Fibroblast of lung (primary cell): ENCODE measurements at regions not wholly inside any gene's neighbourhood (a gene's known extent, or its start where the extent isn't known, plus 50 kb on each side); places are given as distances from the start of the nearest gene placed in this dataset.

Source experiments
- DNase-seq, 2 donors: peaks; one replicate each; pipeline versions ENCODE4 v3.0.0 to v3.0.0-alpha.2; 2010; ENCODE audit warnings: low read depth in 2 of 2
- H2AFZ ChIP-seq: 2 replicates; pipeline ENCODE4 v1.5.1; 2012; ENCODE audit warnings: low read length, control low read depth, inconsistent platforms
- H3K27ac ChIP-seq: 2 replicates; pipeline ENCODE4 v1.5.1; 2011; ENCODE audit warnings: low read length, control low read depth; ENCODE audit not compliant: insufficient read depth
- H3K27me3 ChIP-seq: 2 replicates; pipeline ENCODE4 v1.5.1; 2011; ENCODE audit warnings: mild to moderate bottlenecking, low read length; ENCODE audit not compliant: control insufficient read depth, insufficient read depth
- H3K36me3 ChIP-seq: 2 replicates; pipeline ENCODE4 v1.5.1; 2011; ENCODE audit warnings: low read length; ENCODE audit not compliant: control insufficient read depth, insufficient read depth
- H3K4me1 ChIP-seq: 2 replicates; pipeline ENCODE4 v1.5.1; 2011; ENCODE audit warnings: low read length; ENCODE audit not compliant: control insufficient read depth, insufficient read depth; ENCODE audit errors: extremely low read depth
- H3K4me2 ChIP-seq: 2 replicates; pipeline ENCODE4 v1.5.1; 2011; ENCODE audit warnings: low read length, control low read depth; ENCODE audit not compliant: insufficient read depth; ENCODE audit errors: extremely low read depth
- H3K4me3 ChIP-seq, 4 experiments: fragments of 200-600 bp in 1 of 4; sonication (generic) in 1 of 4; replicated peaks in 1 of 4; 2 replicates each; pipeline ENCODE4 v1.5.1; 2011 to 2016; ENCODE audit warnings: low read length in 4 of 4, low read depth in 3 of 4, mild to moderate bottlenecking in 3 of 4, control low read depth in 2 of 4, inconsistent platforms in 1 of 4, mixed read lengths in 1 of 4; ENCODE audit not compliant: insufficient read depth in 1 of 4; ENCODE audit errors: control extremely low read depth in 1 of 4
- H3K79me2 ChIP-seq: 2 replicates; pipeline ENCODE4 v1.5.1; 2012; ENCODE audit warnings: mild to moderate bottlenecking, low read length, inconsistent platforms; ENCODE audit not compliant: control insufficient read depth, insufficient read depth
- H3K9ac ChIP-seq: 2 replicates; pipeline ENCODE4 v1.5.1; 2011; ENCODE audit warnings: mild to moderate bottlenecking, low read length, control low read depth; ENCODE audit not compliant: insufficient read depth
- H3K9me3 ChIP-seq: 2 replicates; pipeline ENCODE4 v1.5.1; 2012; ENCODE audit warnings: low read depth, low read length; ENCODE audit not compliant: control insufficient read depth, insufficient read depth
- H4K20me1 ChIP-seq: 2 replicates; pipeline ENCODE4 v1.5.1; 2011; ENCODE audit warnings: low read length; ENCODE audit not compliant: control insufficient read depth, insufficient read depth; ENCODE audit errors: extremely low read depth
- EZH2 ChIP-seq: IDR thresholded peaks from 2 replicates; pipeline ENCODE4 v1.5.1; 2012; ENCODE audit warnings: low read length, control low read depth, mild to moderate bottlenecking; ENCODE audit errors: missing control alignments
- TF ChIP-seq, protein P1 (sequence below), 2 donors: IDR thresholded peaks in 1 of 2; conservative IDR thresholded peaks in 1 of 2; 1 replicate in 1 of 2; 2 replicates in 1 of 2; pipeline ENCODE4 v1.5.1; 2011 to 2012; ENCODE audit warnings: low read length in 2 of 2, control low read depth in 1 of 2, inconsistent platforms in 1 of 2, low read depth in 1 of 2, mild to moderate bottlenecking in 1 of 2

DNA sequence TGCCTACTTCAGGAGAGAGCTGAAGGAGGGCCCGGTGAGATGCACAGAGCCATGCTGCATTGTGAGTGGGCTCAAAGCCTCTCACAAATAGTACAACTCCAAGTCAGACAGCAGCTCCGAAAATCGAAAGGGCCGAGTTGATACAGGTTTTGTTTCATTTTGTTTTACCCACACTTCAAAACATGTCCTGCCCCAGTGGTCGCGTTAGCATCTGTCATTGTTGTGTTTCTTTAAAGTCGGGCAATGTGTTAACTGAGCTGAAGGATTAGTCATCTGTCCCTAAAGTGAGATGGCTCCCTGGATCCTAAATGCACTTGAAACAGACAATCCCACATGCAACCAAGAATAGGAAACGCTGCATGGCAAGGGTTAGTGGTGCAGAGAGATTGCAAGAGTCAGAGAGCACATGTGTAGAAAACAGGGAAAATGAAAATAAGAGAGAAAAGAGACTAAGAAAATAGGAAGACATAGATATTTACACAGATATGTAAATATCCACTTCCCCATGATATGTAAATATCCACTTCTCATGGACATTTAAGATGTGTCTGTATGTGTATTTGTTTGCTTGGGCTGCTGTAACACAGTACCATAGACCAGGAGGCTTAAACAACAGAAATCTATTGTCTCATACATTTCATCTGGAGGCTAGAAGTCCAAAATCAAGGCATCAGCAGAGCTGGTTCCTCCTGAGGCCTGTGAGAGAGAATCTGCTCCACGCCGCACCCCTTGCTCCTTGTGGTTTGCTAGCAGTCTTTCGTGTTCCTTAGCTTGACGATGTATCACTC, 131.4 kb upstream of the RAB4A start:
- Histone ChIP-seq H3K9ac (no peak overlapping the region), H3K4me3 (no peak overlapping the region), H3K79me2 (no peaks in the 10 kb centered on the region), H3K4me2 (no peak overlapping the region), H3K36me3 (no peaks in the 10 kb centered on the region), H3K27me3 (no peaks in the 10 kb centered on the region), H3K27ac (no peak overlapping the region), H3K4me1 (no peaks in the 10 kb centered on the region), H3K9me3 (no peaks in the 10 kb centered on the region), H2AFZ (no peak overlapping the region), H4K20me1 (no peaks in the 10 kb centered on the region)
- TF ChIP-seq, protein P1, sequence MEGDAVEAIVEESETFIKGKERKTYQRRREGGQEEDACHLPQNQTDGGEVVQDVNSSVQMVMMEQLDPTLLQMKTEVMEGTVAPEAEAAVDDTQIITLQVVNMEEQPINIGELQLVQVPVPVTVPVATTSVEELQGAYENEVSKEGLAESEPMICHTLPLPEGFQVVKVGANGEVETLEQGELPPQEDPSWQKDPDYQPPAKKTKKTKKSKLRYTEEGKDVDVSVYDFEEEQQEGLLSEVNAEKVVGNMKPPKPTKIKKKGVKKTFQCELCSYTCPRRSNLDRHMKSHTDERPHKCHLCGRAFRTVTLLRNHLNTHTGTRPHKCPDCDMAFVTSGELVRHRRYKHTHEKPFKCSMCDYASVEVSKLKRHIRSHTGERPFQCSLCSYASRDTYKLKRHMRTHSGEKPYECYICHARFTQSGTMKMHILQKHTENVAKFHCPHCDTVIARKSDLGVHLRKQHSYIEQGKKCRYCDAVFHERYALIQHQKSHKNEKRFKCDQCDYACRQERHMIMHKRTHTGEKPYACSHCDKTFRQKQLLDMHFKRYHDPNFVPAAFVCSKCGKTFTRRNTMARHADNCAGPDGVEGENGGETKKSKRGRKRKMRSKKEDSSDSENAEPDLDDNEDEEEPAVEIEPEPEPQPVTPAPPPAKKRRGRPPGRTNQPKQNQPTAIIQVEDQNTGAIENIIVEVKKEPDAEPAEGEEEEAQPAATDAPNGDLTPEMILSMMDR (conservative IDR thresholded peaks at IDR 0.05 in 1 of 2, IDR thresholded peaks at IDR 0.05 in 1 of 2; ENCODE audit: low read depth in 1 of 2, low read length in 2 of 2) = no peak
- no peak for DNase-seq

DNA sequence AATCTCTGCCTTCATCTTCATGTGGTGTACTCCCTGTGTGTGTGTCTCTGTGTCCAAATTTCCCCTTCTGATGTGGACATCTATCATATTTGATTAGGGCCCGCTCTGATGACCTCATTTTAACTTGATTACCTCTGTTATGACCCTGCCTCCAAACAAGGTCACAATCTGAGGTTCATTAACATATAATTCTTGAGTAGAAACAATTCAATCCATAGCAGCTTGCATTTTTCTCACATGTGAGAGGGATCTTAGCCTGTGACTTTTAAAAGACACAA, 130.9 kb upstream of the RAB4A start:
- no peak overlapping the region for H2AFZ ChIP-seq
- H3K4me3 ChIP-seq = no peak overlapping the region
- H3K27me3 ChIP-seq = no peaks in the 10 kb centered on the region
- H3K9ac ChIP-seq = no peak overlapping the region
- TF ChIP-seq, protein P1 (conservative IDR thresholded peaks at IDR 0.05 in 1 of 2, IDR thresholded peaks at IDR 0.05 in 1 of 2; ENCODE audit: low read depth in 1 of 2, low read length in 2 of 2) = no peak
- no peak for TF ChIP-seq EZH2
- H3K36me3 ChIP-seq = no peaks in the 10 kb centered on the region
- no peaks in the 10 kb centered on the region for H4K20me1 ChIP-seq
- no peaks in the 10 kb centered on the region for H3K79me2 ChIP-seq
- no peaks in the 10 kb centered on the region for H3K4me1 ChIP-seq
- H3K9me3 ChIP-seq = no peaks in the 10 kb centered on the region
- DNase-seq = no peak
- H3K4me2 ChIP-seq = no peak overlapping the region
- no peak overlapping the region for H3K27ac ChIP-seq

- no peak for DNase-seq
- Histone ChIP-seq H3K9me3 (no peaks in the 10 kb centered on the region), H2AFZ (no peak overlapping the region), H3K4me1 (no peaks in the 10 kb centered on the region), H3K79me2 (no peaks in the 10 kb centered on the region), H3K36me3 (no peaks in the 10 kb centered on the region), H3K27me3 (no peaks in the 10 kb centered on the region), H3K27ac (no peak overlapping the region), H3K9ac (no peak overlapping the region), H4K20me1 (no peaks in the 10 kb centered on the region), H3K4me3 (no peak overlapping the region), H3K4me2 (no peak overlapping the region)
- TF ChIP-seq EZH2 = no peak
- TF ChIP-seq, protein P1 (conservative IDR thresholded peaks at IDR 0.05 in 1 of 2, IDR thresholded peaks at IDR 0.05 in 1 of 2; ENCODE audit: low read depth in 1 of 2, low read length in 2 of 2) = no peak
These were observed 129.6 kb upstream of the RAB4A start for GRCh38 chr1:229141271-229141670.
